Loucy (cell line): ENCODE measurements at regions not wholly inside any gene's neighbourhood (a gene's known extent, or its start where the extent isn't known, plus 50 kb on each side); places are given as distances from the start of the nearest gene placed in this dataset.
"Not testable (repeated sequence)": the region's sequence is repeated elsewhere in the genome, so short reads cannot be mapped to it uniquely, and the experiment has no call there.

Experiments
- H2AFZ ChIP-seq: fragments of 200-600 bp; sonication (generic); 2 replicates; pipeline ENCODE4 v1.6.0; 2016; ENCODE audit warnings: antibody characterized with exemption, mild to moderate bottlenecking, low read length, moderate library complexity
- H3F3A ChIP-seq: fragments of 200-600 bp; 2 replicates; pipeline ENCODE4 v1.6.0; 2016; ENCODE audit warnings: antibody characterized with exemption, low read depth, mild to moderate bottlenecking
- H3K27me3 ChIP-seq: fragments of 200-600 bp; sonication (generic); 2 replicates; pipeline ENCODE4 v1.6.1; 2014; ENCODE audit warnings: low read length, mild to moderate bottlenecking; ENCODE audit not compliant: insufficient read depth, poor library complexity, severe bottlenecking
- H3K36me3 ChIP-seq: fragments of 200-600 bp; sonication (generic); 2 replicates; pipeline ENCODE4 v1.6.1; 2016; ENCODE audit warnings: low read length; ENCODE audit not compliant: insufficient read depth
- H3K4me1 ChIP-seq: fragments of 200-600 bp; sonication (generic); 2 replicates; pipeline ENCODE4 v1.5.1; 2014; ENCODE audit warnings: low read length, mild to moderate bottlenecking; ENCODE audit not compliant: insufficient read depth, poor library complexity, severe bottlenecking
- H3K4me2 ChIP-seq: fragments of 200-600 bp; sonication (generic); 2 replicates; pipeline ENCODE4 v1.6.0; 2014; ENCODE audit warnings: antibody characterized with exemption, low read length, low read depth, mild to moderate bottlenecking; ENCODE audit not compliant: poor library complexity, severe bottlenecking
- H3K4me3 ChIP-seq: fragments of 200-600 bp; sonication (generic); 2 replicates; pipeline ENCODE4 v1.5.1; 2014; ENCODE audit warnings: low read length, mild to moderate bottlenecking, mixed read lengths; ENCODE audit not compliant: poor library complexity, severe bottlenecking
- H3K79me2 ChIP-seq: fragments of 200-600 bp; sonication (generic); 2 replicates; pipeline ENCODE4 v1.6.1; 2014; ENCODE audit warnings: low read length; ENCODE audit not compliant: insufficient read depth
- H3K9ac ChIP-seq: fragments of 200-600 bp; sonication (generic); 2 replicates; pipeline ENCODE4 v1.6.0; 2014; ENCODE audit warnings: mild to moderate bottlenecking, low read depth, low read length, moderate library complexity; ENCODE audit not compliant: poor library complexity, severe bottlenecking
- H3K9me2 ChIP-seq: fragments of 200-600 bp; sonication (generic); replicated peaks from 2 replicates; pipeline ENCODE4 v1.6.1; 2016; ENCODE audit warnings: low read depth, low read length, mixed read lengths
- H3K9me3 ChIP-seq: fragments of 200-600 bp; sonication (generic); 2 replicates; pipeline ENCODE4 v1.6.1; 2014; ENCODE audit warnings: mild to moderate bottlenecking, antibody characterized with exemption, low read length, low read depth; ENCODE audit not compliant: insufficient read depth
- H4K20me1 ChIP-seq: fragments of 200-600 bp; sonication (generic); 2 replicates; pipeline ENCODE4 v1.6.0; 2014; ENCODE audit warnings: antibody characterized with exemption, low read length, mild to moderate bottlenecking; ENCODE audit not compliant: insufficient read depth, poor library complexity, severe bottlenecking
- CTCF ChIP-seq: fragments of 200-600 bp; sonication (generic); conservative IDR thresholded peaks from 2 replicates; pipeline ENCODE4 v1.5.1; 2014; ENCODE audit warnings: mild to moderate bottlenecking, antibody characterized with exemption, low read length
- EZH2phosphoT487 ChIP-seq: fragments of 200-600 bp; IDR thresholded peaks from 2 replicates; pipeline ENCODE4 v1.6.1; 2018; ENCODE audit warnings: antibody characterized with exemption, mild to moderate bottlenecking, moderate library complexity, borderline replicate concordance

- Histone ChIP-seq H2AFZ (no peak overlapping the region), H3F3A (no peaks in the 10 kb centered on the region), H3K9ac (no peak overlapping the region), H3K4me3 (no peak overlapping the region), H3K9me3 (no peaks in the 10 kb centered on the region), H3K4me2 (no peak overlapping the region), H3K36me3 (no peaks in the 10 kb centered on the region), H3K79me2 (no peaks in the 10 kb centered on the region), H3K4me1 (no peaks in the 10 kb centered on the region), H3K9me2 (no peaks in the 10 kb centered on the region), H4K20me1 (no peaks in the 10 kb centered on the region), H3K27me3 (no peaks in the 10 kb centered on the region)
- TF ChIP-seq EZH2phosphoT487 = no peak
- no peak for TF ChIP-seq CTCF
Observed at GRCh38 chrX:27309406-27309805, 153.7 kb downstream of the PPP4R3C start.

GRCh38 chrX:27307546-27307945 is 155.6 kb downstream of the PPP4R3C start:
- TF ChIP-seq EZH2phosphoT487 = no peak
- TF ChIP-seq CTCF = no peak
- Histone ChIP-seq H3K79me2 (no peaks in the 10 kb centered on the region), H3K27me3 (no peaks in the 10 kb centered on the region), H4K20me1 (no peaks in the 10 kb centered on the region), H3K4me2 (no peak overlapping the region), H3K9ac (no peak overlapping the region), H2AFZ (no peak overlapping the region), H3K4me3 (no peak overlapping the region), H3K9me3 (no peaks in the 10 kb centered on the region), H3F3A (no peaks in the 10 kb centered on the region), H3K9me2 (no peaks in the 10 kb centered on the region), H3K36me3 (no peaks in the 10 kb centered on the region), H3K4me1 (no peaks in the 10 kb centered on the region)

GRCh38 chrX:27292552-27292951 is 170.6 kb downstream of the PPP4R3C start:
- not testable (repeated sequence) for H3K9me2 ChIP-seq, H3F3A ChIP-seq, H3K27me3 ChIP-seq, H2AFZ ChIP-seq, H3K36me3 ChIP-seq, H3K4me1 ChIP-seq, H3K79me2 ChIP-seq, H3K4me3 ChIP-seq, H3K9me3 ChIP-seq, H3K4me2 ChIP-seq, H4K20me1 ChIP-seq, H3K9ac ChIP-seq

- H3K36me3 ChIP-seq = no peaks in the 10 kb centered on the region
- no peak overlapping the region for H3K9ac ChIP-seq
- no peaks in the 10 kb centered on the region for H3K4me1 ChIP-seq
- H3K9me3 ChIP-seq = no peaks in the 10 kb centered on the region
- TF ChIP-seq EZH2phosphoT487 (no peak), CTCF (no peak)
- H3F3A ChIP-seq = no peaks in the 10 kb centered on the region
- H3K27me3 ChIP-seq = no peaks in the 10 kb centered on the region
- H3K4me2 ChIP-seq = no peak overlapping the region
- H3K79me2 ChIP-seq = no peaks in the 10 kb centered on the region
- no peaks in the 10 kb centered on the region for H3K9me2 ChIP-seq
- no peak overlapping the region for H3K4me3 ChIP-seq
- no peak overlapping the region for H2AFZ ChIP-seq
- H4K20me1 ChIP-seq = no peaks in the 10 kb centered on the region
Observed at GRCh38 chrX:27276751-27277150, 186.4 kb downstream of the PPP4R3C start.
